Smooth muscle cell (in vitro differentiated cells): ENCODE measurements at regions not wholly inside any gene's neighbourhood (a gene's known extent, or its start where the extent isn't known, plus 50 kb on each side); places are given as distances from the start of the nearest gene placed in this dataset.

ENCODE experiments used
- DNase-seq: peaks from one replicate; lab custom pipeline; 2025; ENCODE audit not compliant: unreplicated experiment; lab: John Stamatoyannopoulos, UW
- H2AFZ ChIP-seq: fragments of 200-600 bp; sonication (generic); 2 replicates; pipeline ENCODE4 v1.6.0; 2016; ENCODE audit warnings: antibody characterized with exemption, low read depth, mild to moderate bottlenecking
- H3F3A ChIP-seq: fragments of 200-600 bp; sonication (generic); 2 replicates; pipeline ENCODE4 v1.6.0; 2017; ENCODE audit warnings: antibody characterized with exemption, low read depth
- H3K27ac ChIP-seq: fragments of 200-600 bp; sonication (generic); 2 replicates; pipeline ENCODE4 v1.5.1; 2016; ENCODE audit warnings: low read depth, mild to moderate bottlenecking
- H3K27me3 ChIP-seq: fragments of 200-600 bp; sonication (generic); 2 replicates; pipeline ENCODE4 v1.6.1; 2016; ENCODE audit warnings: low read depth, mild to moderate bottlenecking
- H3K36me3 ChIP-seq: fragments of 200-600 bp; sonication (generic); 2 replicates; pipeline ENCODE4 v1.5.1; 2016; ENCODE audit warnings: low read depth
- H3K4me1 ChIP-seq: fragments of 200-600 bp; sonication (generic); 2 replicates; pipeline ENCODE4 v1.5.1; 2016; ENCODE audit warnings: low read depth
- H3K4me2 ChIP-seq: fragments of 200-600 bp; sonication (generic); 2 replicates; pipeline ENCODE4 v1.6.0; 2016; ENCODE audit warnings: mild to moderate bottlenecking
- H3K4me3 ChIP-seq: fragments of 200-600 bp; sonication (generic); 2 replicates; pipeline ENCODE4 v1.5.1; 2016; ENCODE audit warnings: mild to moderate bottlenecking
- H3K79me2 ChIP-seq: fragments of 200-600 bp; sonication (generic); 2 replicates; pipeline ENCODE4 v1.6.0; 2016; ENCODE audit warnings: low read depth, mild to moderate bottlenecking
- H3K9ac ChIP-seq: fragments of 200-600 bp; sonication (generic); 2 replicates; pipeline ENCODE4 v1.6.0; 2016; ENCODE audit warnings: low read depth
- H3K9me3 ChIP-seq: fragments of 200-600 bp; sonication (generic); replicated peaks from 2 replicates; pipeline ENCODE4 v1.5.1; 2016; ENCODE audit warnings: low read depth
- H4K20me1 ChIP-seq: fragments of 200-600 bp; sonication (generic); 2 replicates; pipeline ENCODE4 v1.6.0; 2016; ENCODE audit warnings: low read depth
- WGBS: methylation state at CpG from one replicate; pipeline ENCODE4 v1.1.7; 2016; ENCODE audit warnings: low lambda C conversion rate; 5-methylcytosine and 5-hydroxymethylcytosine counted together
- TF ChIP-seq, protein P1 (sequence below): fragments of 200-600 bp; sonication (generic); IDR thresholded peaks from 2 replicates; pipeline ENCODE4 v1.5.1; 2017; ENCODE audit warnings: borderline replicate concordance, mild to moderate bottlenecking, antibody characterized with exemption; ENCODE audit not compliant: insufficient read depth, poor library complexity, severe bottlenecking

DNA sequence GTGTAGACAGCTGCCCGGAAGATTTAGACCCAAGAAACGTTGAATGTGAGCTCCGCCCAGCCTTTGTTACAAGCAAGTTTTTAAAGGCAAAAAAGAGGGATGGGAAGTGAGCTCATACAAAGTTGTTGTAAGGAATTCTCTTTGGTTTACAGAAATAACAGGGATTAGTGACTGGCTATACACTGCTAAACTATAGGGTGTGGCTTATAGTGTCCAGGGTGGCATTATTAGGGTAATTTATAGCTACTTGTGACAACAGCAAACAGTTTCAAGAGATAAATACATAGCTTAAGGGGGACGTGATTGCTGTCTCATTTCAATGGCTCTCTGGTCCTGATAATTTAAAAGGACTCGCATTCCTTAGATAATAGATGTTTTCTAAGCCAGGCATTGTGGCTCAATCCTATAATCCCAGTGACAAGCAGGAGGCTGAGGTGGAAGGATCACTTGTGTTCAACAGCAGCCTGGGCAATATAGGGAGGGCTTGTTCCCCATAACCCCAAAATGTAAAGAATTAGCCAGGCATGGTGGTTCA, 66.5 kb upstream of the TGIF1 start:
- H2AFZ ChIP-seq, result no peak overlapping the region
- no peak overlapping the region for H3K27ac ChIP-seq
- H3K4me2 ChIP-seq, result peak overlapping the region; percentile 50
- H3K9ac ChIP-seq, result no peak overlapping the region
- no peaks in the 10 kb centered on the region for H4K20me1 ChIP-seq
- H3K79me2 ChIP-seq, result no peaks in the 10 kb centered on the region
- H3K9me3 ChIP-seq, result no peaks in the 10 kb centered on the region
- no peaks in the 10 kb centered on the region for H3K36me3 ChIP-seq
- WGBS, result 14% methylated on average over 5 of the region's 5 CpGs
- H3K4me1 ChIP-seq, result peaks cover 12% of the 10 kb centered on the region
- no peak overlapping the region for H3K4me3 ChIP-seq
- no peak for DNase-seq
- TF ChIP-seq, protein P1, sequence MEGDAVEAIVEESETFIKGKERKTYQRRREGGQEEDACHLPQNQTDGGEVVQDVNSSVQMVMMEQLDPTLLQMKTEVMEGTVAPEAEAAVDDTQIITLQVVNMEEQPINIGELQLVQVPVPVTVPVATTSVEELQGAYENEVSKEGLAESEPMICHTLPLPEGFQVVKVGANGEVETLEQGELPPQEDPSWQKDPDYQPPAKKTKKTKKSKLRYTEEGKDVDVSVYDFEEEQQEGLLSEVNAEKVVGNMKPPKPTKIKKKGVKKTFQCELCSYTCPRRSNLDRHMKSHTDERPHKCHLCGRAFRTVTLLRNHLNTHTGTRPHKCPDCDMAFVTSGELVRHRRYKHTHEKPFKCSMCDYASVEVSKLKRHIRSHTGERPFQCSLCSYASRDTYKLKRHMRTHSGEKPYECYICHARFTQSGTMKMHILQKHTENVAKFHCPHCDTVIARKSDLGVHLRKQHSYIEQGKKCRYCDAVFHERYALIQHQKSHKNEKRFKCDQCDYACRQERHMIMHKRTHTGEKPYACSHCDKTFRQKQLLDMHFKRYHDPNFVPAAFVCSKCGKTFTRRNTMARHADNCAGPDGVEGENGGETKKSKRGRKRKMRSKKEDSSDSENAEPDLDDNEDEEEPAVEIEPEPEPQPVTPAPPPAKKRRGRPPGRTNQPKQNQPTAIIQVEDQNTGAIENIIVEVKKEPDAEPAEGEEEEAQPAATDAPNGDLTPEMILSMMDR, result no peak
- no peaks in the 10 kb centered on the region for H3F3A ChIP-seq
- H3K27me3 ChIP-seq, result no peaks in the 10 kb centered on the region

DNA sequence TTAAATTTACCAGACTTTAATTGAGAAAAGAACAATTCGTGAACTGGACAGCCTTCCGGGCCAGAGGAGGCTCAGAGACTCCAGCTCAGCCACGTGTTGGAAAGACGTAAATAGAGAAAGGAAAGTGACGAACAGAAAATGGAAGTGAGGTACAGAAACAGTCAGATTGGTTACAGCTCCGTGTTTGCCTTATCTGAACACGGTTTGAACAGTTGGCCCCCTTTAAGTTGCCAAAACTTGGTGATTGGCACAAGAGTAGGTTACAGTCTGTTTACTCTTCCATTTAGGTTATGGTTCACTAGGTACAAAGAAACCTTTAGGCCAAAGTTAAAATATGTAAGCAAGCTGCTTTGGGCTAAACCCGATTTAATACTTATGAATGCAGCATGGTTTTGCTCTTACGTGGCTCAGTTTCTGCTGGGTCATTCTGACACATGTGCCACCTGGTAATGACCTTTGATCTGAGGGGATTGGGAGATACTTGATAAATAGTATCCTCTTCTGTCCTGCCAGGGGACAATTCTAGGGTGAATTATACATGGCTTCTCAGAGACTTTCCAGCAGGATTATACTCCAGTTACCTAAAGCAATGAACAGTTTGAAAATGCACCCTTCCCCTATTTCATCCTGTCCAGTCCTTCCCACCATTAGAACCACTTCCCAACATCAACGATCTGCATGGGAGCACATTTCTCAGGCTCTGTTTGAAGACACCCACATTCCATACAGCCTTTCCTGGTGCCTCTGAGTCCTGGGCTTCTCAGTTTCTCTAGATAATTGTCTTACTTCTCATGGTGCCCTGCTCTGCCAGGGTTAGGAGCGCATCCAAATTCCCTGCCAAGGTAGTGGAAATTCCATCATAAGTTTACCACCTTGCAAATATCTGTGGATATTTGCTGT, 65.1 kb upstream of the TGIF1 start:
- Histone ChIP-seq H3K79me2 (no peaks in the 10 kb centered on the region), H3K4me1 (peaks cover 12% of the 10 kb centered on the region), H3K4me3 (no peak overlapping the region), H3K36me3 (no peaks in the 10 kb centered on the region), H3K27me3 (no peaks in the 10 kb centered on the region), H3K27ac (no peak overlapping the region), H2AFZ (no peak overlapping the region), H3F3A (no peaks in the 10 kb centered on the region), H3K9ac (no peak overlapping the region), H4K20me1 (no peaks in the 10 kb centered on the region), H3K4me2 (no peak overlapping the region), H3K9me3 (peaks cover 5% of the 10 kb centered on the region)
- TF ChIP-seq, protein P1, result no peak
- WGBS, result 89% methylated on average over 11 of the region's 11 CpGs
- DNase-seq, result no peak

DNA sequence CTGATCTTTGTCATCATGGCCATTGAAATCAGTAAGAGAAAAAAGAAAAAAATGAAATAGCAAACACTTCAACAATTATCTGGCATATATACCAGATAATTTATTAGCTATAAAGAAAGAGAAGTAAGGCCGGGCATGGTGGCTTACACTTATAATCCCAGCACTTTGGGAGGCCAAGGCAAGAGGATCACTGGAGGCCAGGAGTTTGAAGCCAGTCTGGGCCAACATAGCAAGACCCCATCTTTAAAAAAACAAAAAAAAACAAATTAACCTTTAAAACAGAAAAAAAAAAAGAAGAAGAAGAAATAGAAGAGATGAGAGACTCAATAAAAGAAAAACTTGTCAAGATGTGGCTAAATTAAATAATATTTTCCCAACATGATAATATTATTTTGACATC, 61.6 kb upstream of the TGIF1 start:
- H3K27ac ChIP-seq, result peak overlapping the region; percentile 14
- no peak overlapping the region for H3K4me2 ChIP-seq
- H3K79me2 ChIP-seq, result no peaks in the 10 kb centered on the region
- H3K36me3 ChIP-seq, result no peaks in the 10 kb centered on the region
- no peak for DNase-seq
- H3K4me3 ChIP-seq, result no peak overlapping the region
- no peak overlapping the region for H3K9ac ChIP-seq
- peaks cover 2% of the 10 kb centered on the region for H3F3A ChIP-seq
- 96% methylated on average over 1 of the region's 1 CpG for WGBS
- H3K27me3 ChIP-seq, result no peaks in the 10 kb centered on the region
- TF ChIP-seq, protein P1, result no peak
- peaks cover 8% of the 10 kb centered on the region for H3K4me1 ChIP-seq
- H2AFZ ChIP-seq, result no peak overlapping the region
- no peaks in the 10 kb centered on the region for H4K20me1 ChIP-seq
- peaks cover 8% of the 10 kb centered on the region for H3K9me3 ChIP-seq
